SU-DHL-6 (cell line): ENCODE measurements at regions not wholly inside any gene's neighbourhood (a gene's known extent, or its start where the extent isn't known, plus 50 kb on each side); places are given as distances from the start of the nearest gene placed in this dataset.

Experiments
- EZH2phosphoT487 ChIP-seq: fragments of 200-600 bp; sonication (generic), shearing (Covaris generic); conservative IDR thresholded peaks from 2 replicates; pipeline ENCODE4 v1.6.1; 2018; ENCODE audit warnings: mild to moderate bottlenecking, antibody characterized with exemption, low read length, moderate library complexity, mixed read lengths
- TF ChIP-seq, protein P1 (sequence below): fragments of 200-600 bp; sonication (generic); IDR thresholded peaks from one replicate; pipeline ENCODE4 v1.5.1; 2017; ENCODE audit warnings: antibody characterized with exemption, mild to moderate bottlenecking, low read length, moderate library complexity; ENCODE audit not compliant: insufficient read depth, poor library complexity, severe bottlenecking

DNA sequence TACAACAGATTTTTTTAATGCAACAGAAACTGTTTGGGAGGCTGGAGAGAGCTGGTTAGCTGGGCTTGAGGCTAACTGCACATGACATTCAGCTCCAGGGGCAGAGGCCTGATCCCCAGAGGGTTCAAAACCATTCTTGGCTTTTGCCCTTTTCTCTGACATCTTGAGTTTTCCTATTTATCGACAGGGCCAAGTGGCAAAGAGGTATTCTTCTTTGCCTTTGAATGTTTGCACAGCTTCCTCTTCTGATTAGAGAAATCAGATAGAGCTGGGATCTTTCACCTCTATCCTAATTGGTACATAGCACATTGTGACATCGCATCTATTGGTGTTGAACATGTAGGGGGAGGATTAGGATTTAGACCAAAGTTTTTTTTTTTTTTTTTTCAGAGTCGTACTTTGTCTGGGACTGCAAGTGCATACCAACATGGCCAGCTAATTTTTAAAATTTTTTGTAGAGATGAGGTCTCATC, 143.7 kb downstream of the ACTBL2 start:
- TF ChIP-seq, protein P1, sequence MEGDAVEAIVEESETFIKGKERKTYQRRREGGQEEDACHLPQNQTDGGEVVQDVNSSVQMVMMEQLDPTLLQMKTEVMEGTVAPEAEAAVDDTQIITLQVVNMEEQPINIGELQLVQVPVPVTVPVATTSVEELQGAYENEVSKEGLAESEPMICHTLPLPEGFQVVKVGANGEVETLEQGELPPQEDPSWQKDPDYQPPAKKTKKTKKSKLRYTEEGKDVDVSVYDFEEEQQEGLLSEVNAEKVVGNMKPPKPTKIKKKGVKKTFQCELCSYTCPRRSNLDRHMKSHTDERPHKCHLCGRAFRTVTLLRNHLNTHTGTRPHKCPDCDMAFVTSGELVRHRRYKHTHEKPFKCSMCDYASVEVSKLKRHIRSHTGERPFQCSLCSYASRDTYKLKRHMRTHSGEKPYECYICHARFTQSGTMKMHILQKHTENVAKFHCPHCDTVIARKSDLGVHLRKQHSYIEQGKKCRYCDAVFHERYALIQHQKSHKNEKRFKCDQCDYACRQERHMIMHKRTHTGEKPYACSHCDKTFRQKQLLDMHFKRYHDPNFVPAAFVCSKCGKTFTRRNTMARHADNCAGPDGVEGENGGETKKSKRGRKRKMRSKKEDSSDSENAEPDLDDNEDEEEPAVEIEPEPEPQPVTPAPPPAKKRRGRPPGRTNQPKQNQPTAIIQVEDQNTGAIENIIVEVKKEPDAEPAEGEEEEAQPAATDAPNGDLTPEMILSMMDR, result no peak
- no peak for TF ChIP-seq EZH2phosphoT487
